ENCODE measurements at regions not wholly inside any gene's neighbourhood (a gene's known extent, or its start where the extent isn't known, plus 50 kb on each side); places are given as distances from the start of the nearest gene placed in this dataset.
A peak's percentile ranks its signal among the peaks of the same experiment; 100 is the strongest.
"Not testable (repeated sequence)": the region's sequence is repeated elsewhere in the genome, so short reads cannot be mapped to it uniquely, and the experiment has no call there.

- Histone ChIP-seq H3K36me3 (no peaks in the 10 kb centered on the region), H3K4me1 (no peaks in the 10 kb centered on the region), H3K4me3 (peak overlapping the region; percentile 7 to 51 (median 20)), H3K27me3 (no peaks in the 10 kb centered on the region), H3K9me3 (no peaks in the 10 kb centered on the region), H3K27ac (no peak overlapping the region)
- no peak for TF ChIP-seq POLR2A (IDR thresholded peaks at IDR 0.05)
- no peak for TF ChIP-seq CTCF (IDR thresholded peaks at IDR 0.05)
- TF ChIP-seq POLR2AphosphoS5 (IDR thresholded peaks at IDR 0.05), result no peak
- intact Hi-C loops (cut with DNase I; ENCODE audit: low total_unique reads), result no loop called here
- no peak for DNase-seq (ENCODE audit: low spot score in 2 of 2)
These were observed 170.5 kb downstream of the SEPTIN7 start for GRCh38 chr7:35971133-35971891.

- intact Hi-C loops (cut with DNase I; ENCODE audit: low total_unique reads), result no loop called here
- DNase-seq (ENCODE audit: low spot score in 2 of 2), result no peak
These were observed 175.1 kb downstream of the SEPTIN7 start for GRCh38 chr7:35975851-35976454.

GRCh38 chr7:35978816-35979640, 174.0 kb upstream of the EEPD1 start:
- intact Hi-C loops (cut with DNase I; ENCODE audit: low total_unique reads), result not testable (repeated sequence)

More at GRCh38 chr7:35975851-35976454, 175.1 kb downstream of the SEPTIN7 start:
- H3K9me3 ChIP-seq, result no peaks in the 10 kb centered on the region
- H3K27ac ChIP-seq, result no peak overlapping the region
- no peaks in the 10 kb centered on the region for H3K36me3 ChIP-seq
- H3K27me3 ChIP-seq, result no peaks in the 10 kb centered on the region
- no peak for TF ChIP-seq POLR2A (IDR thresholded peaks at IDR 0.05)
- no peak for TF ChIP-seq POLR2AphosphoS5 (IDR thresholded peaks at IDR 0.05)
- peak; percentile 74 to 83 (median 77) for TF ChIP-seq CTCF (IDR thresholded peaks at IDR 0.05)
- no peak overlapping the region for H3K4me3 ChIP-seq
- no peaks in the 10 kb centered on the region for H3K4me1 ChIP-seq

DNA sequence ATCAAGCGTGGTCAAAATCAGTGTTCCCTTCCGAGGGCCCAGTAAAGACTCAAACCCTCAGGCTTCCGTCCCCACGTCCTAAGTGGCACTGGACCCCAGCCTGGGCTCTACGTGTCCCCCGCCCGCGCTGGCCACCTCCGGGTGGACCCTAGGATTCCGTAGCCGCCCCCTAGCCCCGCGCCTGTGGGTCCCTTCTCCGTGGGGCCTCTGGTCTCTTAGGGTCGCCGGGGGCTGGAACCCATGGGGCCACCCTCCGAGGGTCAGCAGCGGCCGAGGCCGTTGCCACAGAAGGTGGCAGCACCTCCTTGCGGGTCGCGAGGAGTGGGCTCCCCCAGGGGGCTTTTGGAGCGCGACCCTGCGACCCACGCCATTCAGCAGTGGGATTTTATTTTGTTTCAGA, 170.5 kb upstream of the EEPD1 start:
- Histone ChIP-seq H3K9me3 (no peaks in the 10 kb centered on the region), H3K36me3 (no peaks in the 10 kb centered on the region), H3K4me3 (no peak overlapping the region), H3K27me3 (no peaks in the 10 kb centered on the region), H3K27ac (no peak overlapping the region), H3K4me1 (no peaks in the 10 kb centered on the region)
- DNase-seq (ENCODE audit: low spot score in 2 of 2), result no peak
- intact Hi-C loops (cut with DNase I; ENCODE audit: low total_unique reads), result loop anchor here (5.0 kb wide), 1 partner anchor 305 kb away; no protein-coding TSS in a partner anchor
- TF ChIP-seq POLR2A (IDR thresholded peaks at IDR 0.05), result no peak

More at GRCh38 chr7:35978816-35979640, 174.0 kb upstream of the EEPD1 start:
- H3K27me3 ChIP-seq; H3K4me3 ChIP-seq; H3K27ac ChIP-seq; H3K9me3 ChIP-seq; DNase-seq (ENCODE audit: low spot score in 2 of 2); H3K4me1 ChIP-seq; H3K36me3 ChIP-seq: not testable (repeated sequence)

- no peak for DNase-seq (ENCODE audit: low spot score in 2 of 2)
- H3K27ac ChIP-seq, result no peak overlapping the region
- H3K4me1 ChIP-seq, result no peaks in the 10 kb centered on the region
- intact Hi-C loops (cut with DNase I; ENCODE audit: low total_unique reads), result loop anchor here (5.0 kb wide), 1 partner anchor 304 kb away; no protein-coding TSS in a partner anchor
- no peaks in the 10 kb centered on the region for H3K9me3 ChIP-seq
- TF ChIP-seq POLR2A (IDR thresholded peaks at IDR 0.05) (no peak), CTCF (IDR thresholded peaks at IDR 0.05) (no peak), POLR2AphosphoS5 (IDR thresholded peaks at IDR 0.05) (no peak)
- no peak overlapping the region for H3K4me3 ChIP-seq
- no peaks in the 10 kb centered on the region for H3K36me3 ChIP-seq
- H3K27me3 ChIP-seq, result no peaks in the 10 kb centered on the region
These were observed 169.4 kb upstream of the EEPD1 start for GRCh38 chr7:35983626-35984025.

Measured in breast epithelium (tissue), 4 donors.